ENCODE measurements at regions not wholly inside any gene's neighbourhood (a gene's known extent, or its start where the extent isn't known, plus 50 kb on each side); places are given as distances from the start of the nearest gene placed in this dataset.
A peak's percentile ranks its signal among the peaks of the same experiment; 100 is the strongest.

DNA sequence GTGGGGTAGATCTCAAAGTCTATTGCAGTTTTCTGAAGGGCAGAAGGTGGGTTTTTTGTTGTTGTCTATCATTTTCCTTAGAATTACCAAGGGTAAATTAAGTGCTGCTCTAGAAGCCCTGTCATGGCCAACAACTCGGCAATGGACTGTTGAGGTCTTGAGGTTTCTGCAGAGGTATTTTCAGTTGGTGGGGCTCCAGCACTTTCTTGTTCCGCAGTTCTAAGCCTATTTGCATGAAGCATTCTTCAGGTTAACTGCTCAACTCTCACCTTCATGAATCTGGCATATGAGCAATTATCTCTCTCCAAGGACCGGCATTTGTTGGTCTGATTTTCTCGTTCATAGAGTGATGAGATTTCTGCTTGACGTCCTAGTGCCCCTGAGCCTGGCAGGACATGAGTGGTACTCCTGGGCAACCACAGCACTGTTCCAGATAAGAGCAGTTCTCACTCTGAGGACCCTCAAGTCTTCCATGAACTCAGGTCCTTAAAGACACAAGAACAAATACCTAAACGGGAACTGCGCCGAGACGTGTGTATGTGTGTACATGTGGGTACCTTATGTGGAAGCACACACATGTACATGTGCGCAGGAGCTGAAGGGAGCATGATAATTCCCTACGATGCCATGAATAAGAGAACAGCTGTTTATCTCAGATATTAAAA, 544.5 kb downstream of the CSNK1G3 start:
- H3K4me1 ChIP-seq (ENCODE audit: control insufficient read depth, insufficient read depth, low read length) = peaks cover 14% of the 10 kb centered on the region
- H3K4me3 ChIP-seq (ENCODE audit: low read length) = no peak overlapping the region
- H3K9me3 ChIP-seq (replicated peaks; ENCODE audit: control insufficient read depth, low read depth, low read length) = no peaks in the 10 kb centered on the region
- peak; percentile 16 for DNase-seq
- WGBS (ENCODE audit: insufficient coverage) = 73% methylated on average over 4 of the region's 11 CpGs
- no peaks in the 10 kb centered on the region for H3K27me3 ChIP-seq (ENCODE audit: control insufficient read depth, insufficient read depth, low read length)
- no peak overlapping the region for H3K27ac ChIP-seq (ENCODE audit: low read length)
- H3K36me3 ChIP-seq (ENCODE audit: control insufficient read depth, insufficient read depth, low read length) = no peaks in the 10 kb centered on the region

DNA sequence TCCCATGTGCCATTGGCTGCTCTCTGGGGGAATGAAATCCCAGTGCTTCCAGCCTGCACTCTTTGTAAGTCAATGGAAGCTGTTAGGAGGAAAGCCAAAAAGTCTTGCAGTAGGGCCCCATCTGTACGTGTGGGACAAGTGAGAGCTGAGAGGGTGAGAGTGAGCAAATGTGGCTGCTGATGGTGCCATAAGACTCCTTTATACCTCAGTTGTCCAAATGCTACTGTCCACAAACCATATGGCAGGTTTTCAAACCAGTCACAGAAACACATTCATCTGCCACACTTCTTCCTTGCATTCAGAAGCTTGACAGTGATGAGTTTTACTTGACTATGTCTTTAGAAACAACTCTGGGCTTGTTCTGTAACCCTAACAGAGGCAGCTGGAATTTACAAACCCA, 543.8 kb downstream of the CSNK1G3 start:
- H3K4me3 ChIP-seq (ENCODE audit: low read length) = no peak overlapping the region
- H3K4me1 ChIP-seq (ENCODE audit: control insufficient read depth, insufficient read depth, low read length) = peaks cover 14% of the 10 kb centered on the region
- no peak for DNase-seq
- no peaks in the 10 kb centered on the region for H3K36me3 ChIP-seq (ENCODE audit: control insufficient read depth, insufficient read depth, low read length)
- H3K9me3 ChIP-seq (replicated peaks; ENCODE audit: control insufficient read depth, low read depth, low read length) = no peaks in the 10 kb centered on the region
- no CpG with 5 or more reads among the region's 1 CpG for WGBS (ENCODE audit: insufficient coverage)
- no peaks in the 10 kb centered on the region for H3K27me3 ChIP-seq (ENCODE audit: control insufficient read depth, insufficient read depth, low read length)
- no peak overlapping the region for H3K27ac ChIP-seq (ENCODE audit: low read length)

DNA sequence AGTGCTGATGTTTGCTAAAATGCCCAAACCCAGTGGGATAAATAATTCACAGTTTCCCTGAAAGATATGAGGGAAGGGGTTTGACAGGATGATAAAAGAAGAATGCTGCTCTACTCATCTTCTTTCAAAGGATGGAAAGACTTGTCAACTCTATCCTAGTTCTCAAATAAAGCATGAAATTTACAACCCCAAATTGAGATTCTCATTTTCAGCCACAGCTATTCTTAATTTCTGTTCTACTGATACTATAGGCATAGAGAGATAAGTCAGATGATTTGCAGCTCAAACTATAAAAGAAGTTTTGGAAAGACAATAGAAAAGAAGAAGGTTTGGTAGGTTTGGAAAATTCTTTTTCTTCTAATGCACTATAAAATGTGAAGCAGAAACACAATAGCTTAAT, 542.6 kb downstream of the CSNK1G3 start:
- DNase-seq = no peak
- H3K27ac ChIP-seq (ENCODE audit: low read length) = no peak overlapping the region
- peaks cover 14% of the 10 kb centered on the region for H3K4me1 ChIP-seq (ENCODE audit: control insufficient read depth, insufficient read depth, low read length)
- H3K9me3 ChIP-seq (replicated peaks; ENCODE audit: control insufficient read depth, low read depth, low read length) = no peaks in the 10 kb centered on the region
- no peaks in the 10 kb centered on the region for H3K27me3 ChIP-seq (ENCODE audit: control insufficient read depth, insufficient read depth, low read length)
- H3K36me3 ChIP-seq (ENCODE audit: control insufficient read depth, insufficient read depth, low read length) = no peaks in the 10 kb centered on the region
- no peak overlapping the region for H3K4me3 ChIP-seq (ENCODE audit: low read length)

DNA sequence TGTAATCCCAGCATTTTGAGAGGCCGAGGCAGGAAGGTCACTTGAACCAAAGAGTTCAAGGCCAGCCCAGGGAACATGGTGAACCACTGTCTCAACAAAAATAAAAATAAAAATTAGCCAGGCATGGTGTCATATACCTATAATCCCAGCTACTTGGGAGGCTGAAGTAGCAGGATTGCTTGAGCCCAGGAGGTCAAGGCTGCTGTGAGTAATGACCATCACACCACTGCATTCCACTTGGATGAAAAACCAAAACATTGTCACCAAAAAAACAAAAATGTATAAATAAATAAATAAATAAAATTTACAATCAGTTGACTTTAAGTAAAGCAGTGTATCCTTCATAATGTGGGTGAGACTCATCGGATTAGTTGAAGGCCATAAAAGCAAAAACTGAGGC, 541.4 kb downstream of the CSNK1G3 start:
- H3K27me3 ChIP-seq (ENCODE audit: control insufficient read depth, insufficient read depth, low read length) = no peaks in the 10 kb centered on the region
- H3K27ac ChIP-seq (ENCODE audit: low read length) = no peak overlapping the region
- peaks cover 14% of the 10 kb centered on the region for H3K4me1 ChIP-seq (ENCODE audit: control insufficient read depth, insufficient read depth, low read length)
- H3K4me3 ChIP-seq (ENCODE audit: low read length) = no peak overlapping the region
- no peaks in the 10 kb centered on the region for H3K9me3 ChIP-seq (replicated peaks; ENCODE audit: control insufficient read depth, low read depth, low read length)
- H3K36me3 ChIP-seq (ENCODE audit: control insufficient read depth, insufficient read depth, low read length) = no peaks in the 10 kb centered on the region
- 80% methylated on average over 1 of the region's 2 CpGs for WGBS (ENCODE audit: insufficient coverage)
- DNase-seq = no peak

DNA sequence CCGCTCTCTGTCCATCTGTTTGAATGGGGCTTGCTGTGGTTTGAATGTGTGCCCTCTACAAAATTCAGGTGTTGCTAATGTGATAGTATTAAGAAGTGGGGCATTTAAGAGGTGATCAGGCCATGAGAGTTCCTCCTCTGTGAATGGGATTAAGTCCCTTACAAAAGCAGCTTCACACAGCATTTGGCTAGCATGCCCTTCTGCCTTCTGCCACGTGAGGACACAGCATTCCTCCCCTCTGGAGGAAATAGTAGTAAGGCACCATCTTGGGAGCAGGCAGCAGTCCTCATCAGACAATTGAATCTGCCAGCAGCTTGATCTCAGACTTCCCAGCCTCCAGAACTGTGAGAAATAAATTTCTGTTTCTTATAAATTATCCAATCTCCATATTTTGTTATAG, 540.2 kb downstream of the CSNK1G3 start:
- Histone ChIP-seq H3K27me3 (ENCODE audit: control insufficient read depth, insufficient read depth, low read length) (no peaks in the 10 kb centered on the region), H3K4me3 (ENCODE audit: low read length) (no peak overlapping the region), H3K36me3 (ENCODE audit: control insufficient read depth, insufficient read depth, low read length) (no peaks in the 10 kb centered on the region), H3K4me1 (ENCODE audit: control insufficient read depth, insufficient read depth, low read length) (peaks cover 7% of the 10 kb centered on the region), H3K27ac (ENCODE audit: low read length) (no peak overlapping the region), H3K9me3 (replicated peaks; ENCODE audit: control insufficient read depth, low read depth, low read length) (no peaks in the 10 kb centered on the region)
- no CpG with 5 or more reads among the region's 2 CpGs for WGBS (ENCODE audit: insufficient coverage)
- no peak for DNase-seq

DNA sequence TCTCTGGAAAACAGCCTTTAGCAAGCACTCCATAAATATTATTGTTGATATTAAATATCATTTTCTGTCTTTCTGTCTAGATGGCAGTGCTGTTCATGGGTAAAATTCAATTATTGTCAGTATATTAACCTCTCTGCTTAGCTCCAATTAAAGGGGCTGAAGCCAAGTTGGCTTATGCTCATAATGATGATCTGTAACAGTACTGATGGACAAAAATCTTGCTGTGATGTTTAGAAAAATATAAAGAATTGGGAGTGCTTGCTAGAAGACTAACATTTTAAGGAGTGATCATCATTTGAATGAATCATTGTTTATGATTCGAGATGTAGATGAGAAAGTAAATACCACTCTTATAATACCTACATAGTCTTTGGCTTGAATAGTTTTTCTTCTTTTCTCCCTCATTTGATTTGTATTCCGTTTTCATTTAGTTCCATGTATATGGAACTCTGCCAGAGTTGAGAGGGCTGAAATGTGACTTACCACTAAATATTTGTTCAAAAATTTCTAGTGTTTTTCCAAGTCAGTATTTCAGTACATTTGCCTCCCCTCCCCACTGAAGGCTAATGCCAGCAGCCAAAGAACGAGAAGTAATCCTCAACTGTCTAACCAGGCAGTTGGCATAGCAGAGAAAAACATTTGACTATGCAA, 538.3 kb downstream of the CSNK1G3 start:
- no CpG with 5 or more reads among the region's 3 CpGs for WGBS (ENCODE audit: insufficient coverage)
- Histone ChIP-seq H3K36me3 (ENCODE audit: control insufficient read depth, insufficient read depth, low read length) (no peaks in the 10 kb centered on the region), H3K9me3 (replicated peaks; ENCODE audit: control insufficient read depth, low read depth, low read length) (no peaks in the 10 kb centered on the region), H3K27me3 (ENCODE audit: control insufficient read depth, insufficient read depth, low read length) (no peaks in the 10 kb centered on the region), H3K4me1 (ENCODE audit: control insufficient read depth, insufficient read depth, low read length) (no peaks in the 10 kb centered on the region), H3K27ac (ENCODE audit: low read length) (no peak overlapping the region), H3K4me3 (ENCODE audit: low read length) (no peak overlapping the region)
- peak; percentile 64 for DNase-seq

DNA sequence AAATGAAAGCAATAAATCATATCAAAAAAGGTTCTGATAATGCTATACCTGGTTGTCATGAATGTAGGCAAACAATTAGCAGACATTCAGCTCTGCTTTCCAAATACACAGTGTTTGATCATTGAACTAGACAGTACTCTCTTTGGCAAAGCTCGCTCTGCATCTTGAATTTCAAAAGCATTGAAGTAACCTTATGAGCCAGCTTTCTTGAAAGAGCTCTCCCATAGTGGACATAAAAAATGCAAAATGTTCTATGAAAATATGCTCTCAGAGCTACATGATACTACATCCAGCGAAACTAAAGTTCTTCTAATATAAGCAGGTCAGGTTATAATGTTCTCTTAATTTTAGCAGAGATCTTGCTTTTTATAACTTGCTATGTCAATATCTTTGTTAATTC, 533.4 kb downstream of the CSNK1G3 start:
- Histone ChIP-seq H3K4me1 (ENCODE audit: control insufficient read depth, insufficient read depth, low read length) (no peaks in the 10 kb centered on the region), H3K4me3 (ENCODE audit: low read length) (no peak overlapping the region), H3K27me3 (ENCODE audit: control insufficient read depth, insufficient read depth, low read length) (no peaks in the 10 kb centered on the region), H3K9me3 (replicated peaks; ENCODE audit: control insufficient read depth, low read depth, low read length) (peaks cover 4% of the 10 kb centered on the region), H3K36me3 (ENCODE audit: control insufficient read depth, insufficient read depth, low read length) (no peaks in the 10 kb centered on the region), H3K27ac (ENCODE audit: low read length) (no peak overlapping the region)
- no CpG with 5 or more reads among the region's 2 CpGs for WGBS (ENCODE audit: insufficient coverage)
- peak; percentile 79 for DNase-seq

DNA sequence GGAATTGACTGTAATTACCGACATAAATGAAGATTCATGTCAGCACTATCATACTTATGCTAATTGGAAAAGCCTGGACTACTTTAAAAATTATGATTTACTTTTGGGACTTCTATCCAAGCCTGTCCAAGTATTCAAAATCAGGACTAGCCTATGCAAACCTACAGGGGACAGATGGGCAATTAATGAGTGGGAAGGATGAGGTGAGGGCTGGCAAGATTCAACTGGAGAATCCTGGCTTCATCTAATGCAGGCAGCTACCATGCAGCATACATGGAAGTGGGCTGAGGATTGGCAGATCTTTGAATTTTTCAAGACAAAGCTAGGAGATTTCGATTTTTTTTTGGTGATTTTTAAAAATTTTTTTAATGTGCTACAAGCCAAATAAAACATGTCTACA, 532.6 kb downstream of the CSNK1G3 start:
- Histone ChIP-seq H3K36me3 (ENCODE audit: control insufficient read depth, insufficient read depth, low read length) (no peaks in the 10 kb centered on the region), H3K27ac (ENCODE audit: low read length) (no peak overlapping the region), H3K9me3 (replicated peaks; ENCODE audit: control insufficient read depth, low read depth, low read length) (peaks cover 4% of the 10 kb centered on the region), H3K27me3 (ENCODE audit: control insufficient read depth, insufficient read depth, low read length) (no peaks in the 10 kb centered on the region), H3K4me1 (ENCODE audit: control insufficient read depth, insufficient read depth, low read length) (no peaks in the 10 kb centered on the region), H3K4me3 (ENCODE audit: low read length) (no peak overlapping the region)
- DNase-seq = no peak
- no CpG with 5 or more reads among the region's 2 CpGs for WGBS (ENCODE audit: insufficient coverage)

DNA sequence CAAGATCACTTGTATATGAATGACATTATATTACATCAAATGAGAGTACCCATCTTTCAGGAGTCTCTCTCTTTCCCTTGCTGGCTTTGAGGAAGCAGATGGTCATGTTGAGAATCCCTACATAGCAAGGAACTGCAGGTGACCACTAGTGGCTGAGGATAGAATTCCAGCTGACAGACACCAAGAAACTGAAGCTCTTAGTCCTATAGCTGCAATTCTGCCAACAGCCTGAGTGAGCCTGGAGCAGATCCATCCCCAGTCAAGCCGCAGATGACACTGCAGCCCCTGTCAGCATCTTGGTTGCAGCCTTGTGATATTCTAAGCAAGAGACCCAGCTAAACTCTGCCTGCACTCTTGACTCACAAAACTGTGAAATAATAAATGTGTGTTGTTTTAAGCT, 531.5 kb downstream of the CSNK1G3 start:
- Histone ChIP-seq H3K4me3 (ENCODE audit: low read length) (no peak overlapping the region), H3K4me1 (ENCODE audit: control insufficient read depth, insufficient read depth, low read length) (no peaks in the 10 kb centered on the region), H3K27ac (ENCODE audit: low read length) (no peak overlapping the region), H3K9me3 (replicated peaks; ENCODE audit: control insufficient read depth, low read depth, low read length) (peaks cover 4% of the 10 kb centered on the region), H3K27me3 (ENCODE audit: control insufficient read depth, insufficient read depth, low read length) (no peaks in the 10 kb centered on the region), H3K36me3 (ENCODE audit: control insufficient read depth, insufficient read depth, low read length) (no peaks in the 10 kb centered on the region)
- DNase-seq = no peak
- 100% methylated on average over 1 of the region's 1 CpG for WGBS (ENCODE audit: insufficient coverage)

DNA sequence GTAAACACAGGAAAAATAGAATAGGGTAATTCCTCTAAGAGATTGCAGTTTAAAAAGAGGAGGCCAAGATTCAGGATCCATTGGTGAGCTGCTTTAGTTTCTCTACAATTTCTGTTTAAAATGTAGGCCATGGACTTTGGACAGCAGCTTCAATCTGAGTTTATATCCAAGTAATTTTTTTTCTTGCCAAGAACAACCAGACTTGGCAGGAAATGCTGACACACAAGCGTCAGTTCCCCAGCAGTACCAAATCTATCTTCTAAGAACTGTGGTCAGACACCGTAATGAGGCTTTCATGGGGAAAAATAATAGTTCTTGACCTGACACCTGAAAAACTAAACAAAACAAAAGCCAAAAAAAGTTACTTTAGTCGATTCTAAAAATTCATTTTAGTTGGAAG, 528.8 kb downstream of the CSNK1G3 start:
- peaks cover 4% of the 10 kb centered on the region for H3K9me3 ChIP-seq (replicated peaks; ENCODE audit: control insufficient read depth, low read depth, low read length)
- DNase-seq = peak; percentile 94
- no peaks in the 10 kb centered on the region for H3K36me3 ChIP-seq (ENCODE audit: control insufficient read depth, insufficient read depth, low read length)
- no CpG with 5 or more reads among the region's 3 CpGs for WGBS (ENCODE audit: insufficient coverage)
- H3K27ac ChIP-seq (ENCODE audit: low read length) = no peak overlapping the region
- no peak overlapping the region for H3K4me3 ChIP-seq (ENCODE audit: low read length)
- H3K27me3 ChIP-seq (ENCODE audit: control insufficient read depth, insufficient read depth, low read length) = no peaks in the 10 kb centered on the region
- no peaks in the 10 kb centered on the region for H3K4me1 ChIP-seq (ENCODE audit: control insufficient read depth, insufficient read depth, low read length)

DNA sequence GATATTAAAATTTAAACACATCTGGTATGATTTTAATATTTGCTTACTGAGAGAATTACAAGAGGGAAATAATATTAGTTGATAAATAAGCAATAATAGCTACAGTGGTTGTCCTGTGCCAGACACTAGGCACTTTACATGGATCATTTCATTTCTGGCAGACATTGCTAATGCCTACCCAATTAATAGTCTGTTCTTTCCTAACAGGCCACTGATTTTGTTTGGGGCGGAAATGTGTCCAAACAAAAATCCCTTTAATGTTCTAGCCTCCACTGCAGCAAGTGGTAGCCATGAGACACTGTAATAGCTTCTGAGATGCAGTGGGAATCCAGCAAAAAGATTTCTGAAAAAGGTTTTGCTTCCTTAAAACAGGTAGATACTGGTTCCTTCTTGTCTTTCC, 527.4 kb downstream of the CSNK1G3 start:
- Histone ChIP-seq H3K9me3 (replicated peaks; ENCODE audit: control insufficient read depth, low read depth, low read length) (peaks cover 4% of the 10 kb centered on the region), H3K4me1 (ENCODE audit: control insufficient read depth, insufficient read depth, low read length) (no peaks in the 10 kb centered on the region), H3K27ac (ENCODE audit: low read length) (no peak overlapping the region), H3K36me3 (ENCODE audit: control insufficient read depth, insufficient read depth, low read length) (no peaks in the 10 kb centered on the region), H3K4me3 (ENCODE audit: low read length) (no peak overlapping the region), H3K27me3 (ENCODE audit: control insufficient read depth, insufficient read depth, low read length) (no peaks in the 10 kb centered on the region)
- DNase-seq = no peak
- no CpG with 5 or more reads among the region's 1 CpG for WGBS (ENCODE audit: insufficient coverage)

All from muscle of leg (tissue), 3 donors.